Astrocyte (in vitro differentiated cells and primary cell): ENCODE measurements at regions not wholly inside any gene's neighbourhood (a gene's known extent, or its start where the extent isn't known, plus 50 kb on each side); places are given as distances from the start of the nearest gene placed in this dataset.

Experiments used
- DNase-seq: peaks from one replicate; pipeline ENCODE4 v3.0.0-alpha.2; 2010; ENCODE audit warnings: low read depth
- FAIRE-seq: peaks from 2 replicates; lab custom pipeline; 2011; peaks lifted over from hg19 to GRCh38; lab: Jason Lieb, UNC
- H2AFZ ChIP-seq: 2 replicates; pipeline ENCODE4 v1.6.0; 2012; ENCODE audit warnings: low read depth, low read length, inconsistent platforms
- H3K27ac ChIP-seq: 2 replicates; pipeline ENCODE4 v1.5.1; 2011; ENCODE audit warnings: low read depth, low read length, inconsistent platforms
- H3K27me3 ChIP-seq: 2 replicates; pipeline ENCODE4 v1.6.0; 2011; ENCODE audit warnings: low read length, inconsistent platforms; ENCODE audit not compliant: insufficient read depth
- H3K36me3 ChIP-seq: 2 replicates; pipeline ENCODE4 v1.5.1; 2011; ENCODE audit warnings: low read length, inconsistent platforms; ENCODE audit not compliant: insufficient read depth
- H3K4me1 ChIP-seq: 2 replicates; pipeline ENCODE4 v1.5.1; 2011; ENCODE audit warnings: low read length, inconsistent platforms; ENCODE audit not compliant: insufficient read depth
- H3K4me2 ChIP-seq: 2 replicates; pipeline ENCODE4 v1.6.0; 2012; ENCODE audit warnings: low read length, inconsistent platforms
- H3K4me3 ChIP-seq: 2 replicates; pipeline ENCODE4 v1.5.1; 2011; ENCODE audit warnings: low read depth, mild to moderate bottlenecking, low read length, inconsistent platforms; ENCODE audit not compliant: insufficient read depth
- H3K79me2 ChIP-seq: 2 replicates; pipeline ENCODE4 v1.6.0; 2012; ENCODE audit warnings: mild to moderate bottlenecking, low read length, inconsistent platforms; ENCODE audit not compliant: insufficient read depth
- H3K9ac ChIP-seq: 2 replicates; pipeline ENCODE4 v1.6.0; 2012; ENCODE audit warnings: mild to moderate bottlenecking, low read length, inconsistent platforms
- H3K9me3 ChIP-seq: 2 replicates; pipeline ENCODE4 v1.5.1; 2012; ENCODE audit warnings: low read depth, mild to moderate bottlenecking, low read length, inconsistent platforms; ENCODE audit not compliant: insufficient read depth
- H4K20me1 ChIP-seq: 2 replicates; pipeline ENCODE4 v1.6.0; 2012; ENCODE audit warnings: low read length, inconsistent platforms; ENCODE audit not compliant: insufficient read depth
- H3K27ac Mint-ChIP-seq: one replicate; pipeline ENCODE4 v1.8.0; 2021; ENCODE audit warnings: mild to moderate bottlenecking, mixed read lengths; ENCODE audit not compliant: unreplicated experiment
- H3K27me3 Mint-ChIP-seq: one replicate; pipeline ENCODE4 v1.8.0; 2021; ENCODE audit warnings: low read depth, mixed read lengths; ENCODE audit not compliant: unreplicated experiment
- H3K36me3 Mint-ChIP-seq: one replicate; pipeline ENCODE4 v1.8.0; 2021; ENCODE audit warnings: low read depth, mixed read lengths; ENCODE audit not compliant: unreplicated experiment
- H3K4me1 Mint-ChIP-seq: one replicate; pipeline ENCODE4 v1.8.0; 2021; ENCODE audit warnings: low read depth, mixed read lengths; ENCODE audit not compliant: unreplicated experiment
- H3K4me3 Mint-ChIP-seq: one replicate; pipeline ENCODE4 v1.8.0; 2021; ENCODE audit warnings: mild to moderate bottlenecking, moderate library complexity, mixed read lengths; ENCODE audit not compliant: unreplicated experiment
- H3K9me3 Mint-ChIP-seq: one replicate; pipeline ENCODE4 v1.8.0; 2021; ENCODE audit warnings: mild to moderate bottlenecking, mixed read lengths; ENCODE audit not compliant: unreplicated experiment
- EZH2 ChIP-seq: IDR thresholded peaks from 2 replicates; pipeline ENCODE4 v1.6.1; 2012; ENCODE audit warnings: mild to moderate bottlenecking, low read length, inconsistent platforms; ENCODE audit not compliant: insufficient read depth
- TF ChIP-seq, protein P1 (sequence below): IDR thresholded peaks from 2 replicates; pipeline ENCODE4 v1.5.1; 2011; ENCODE audit warnings: low read depth, mild to moderate bottlenecking, inconsistent platforms, low read length, moderate library complexity; ENCODE audit not compliant: insufficient read depth

DNA sequence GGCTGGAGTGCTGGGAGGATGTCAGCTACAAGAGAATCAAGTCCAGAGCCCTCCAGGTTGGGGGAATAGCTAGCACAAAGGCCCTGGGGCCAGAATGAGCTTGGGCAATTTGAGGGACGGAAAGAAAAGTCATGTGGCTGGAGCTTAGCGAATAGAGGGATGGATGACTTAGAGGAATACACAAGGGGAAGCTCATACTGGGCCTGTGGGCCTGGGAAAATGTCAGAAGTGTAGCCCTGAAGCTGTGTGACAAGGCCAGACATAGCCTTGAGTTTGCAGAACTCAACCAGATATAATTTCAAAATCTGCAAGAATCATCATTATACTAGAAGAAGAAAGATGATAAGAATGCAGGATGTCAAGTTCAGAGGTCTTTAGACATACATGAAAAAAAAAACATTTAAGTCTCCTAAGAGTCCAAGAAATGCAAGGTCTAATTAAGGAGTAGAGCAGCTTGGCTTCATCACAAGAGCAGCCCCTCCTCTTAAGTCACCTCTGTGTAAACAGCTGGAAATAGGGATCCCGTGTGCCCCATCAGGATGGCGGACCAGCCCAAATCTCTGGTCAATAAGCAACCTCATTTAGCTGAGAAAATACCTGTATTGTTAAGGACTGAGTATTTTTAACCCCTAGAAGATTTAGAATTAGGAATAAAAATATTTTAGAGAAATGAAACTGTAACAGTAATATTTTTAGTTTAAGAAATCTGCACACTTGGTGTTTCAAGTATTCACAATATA, 66.6 kb downstream of the ABCC12 start:
- Histone ChIP-seq H3K27me3 (peaks cover 4% of the 10 kb centered on the region), H3K9me3 (no peaks in the 10 kb centered on the region), H4K20me1 (no peaks in the 10 kb centered on the region), H3K4me2 (no peak overlapping the region), H3K9ac (no peak overlapping the region), H3K27ac (no peak overlapping the region), H2AFZ (no peak overlapping the region), H3K79me2 (no peaks in the 10 kb centered on the region), H3K4me3 (no peak overlapping the region), H3K4me1 (no peaks in the 10 kb centered on the region), H3K36me3 (no peaks in the 10 kb centered on the region)
- Mint-ChIP-seq H3K27ac (no peak overlapping the region), H3K9me3 (peaks cover 6% of the 10 kb centered on the region), H3K4me1 (no peaks in the 10 kb centered on the region), H3K4me3 (no peak overlapping the region), H3K36me3 (peaks cover 4% of the 10 kb centered on the region), H3K27me3 (peaks cover 52% of the 10 kb centered on the region)
- TF ChIP-seq, protein P1, sequence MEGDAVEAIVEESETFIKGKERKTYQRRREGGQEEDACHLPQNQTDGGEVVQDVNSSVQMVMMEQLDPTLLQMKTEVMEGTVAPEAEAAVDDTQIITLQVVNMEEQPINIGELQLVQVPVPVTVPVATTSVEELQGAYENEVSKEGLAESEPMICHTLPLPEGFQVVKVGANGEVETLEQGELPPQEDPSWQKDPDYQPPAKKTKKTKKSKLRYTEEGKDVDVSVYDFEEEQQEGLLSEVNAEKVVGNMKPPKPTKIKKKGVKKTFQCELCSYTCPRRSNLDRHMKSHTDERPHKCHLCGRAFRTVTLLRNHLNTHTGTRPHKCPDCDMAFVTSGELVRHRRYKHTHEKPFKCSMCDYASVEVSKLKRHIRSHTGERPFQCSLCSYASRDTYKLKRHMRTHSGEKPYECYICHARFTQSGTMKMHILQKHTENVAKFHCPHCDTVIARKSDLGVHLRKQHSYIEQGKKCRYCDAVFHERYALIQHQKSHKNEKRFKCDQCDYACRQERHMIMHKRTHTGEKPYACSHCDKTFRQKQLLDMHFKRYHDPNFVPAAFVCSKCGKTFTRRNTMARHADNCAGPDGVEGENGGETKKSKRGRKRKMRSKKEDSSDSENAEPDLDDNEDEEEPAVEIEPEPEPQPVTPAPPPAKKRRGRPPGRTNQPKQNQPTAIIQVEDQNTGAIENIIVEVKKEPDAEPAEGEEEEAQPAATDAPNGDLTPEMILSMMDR: no peak
- TF ChIP-seq EZH2: no peak
- DNase-seq (no peak), FAIRE-seq (no peak)

DNA sequence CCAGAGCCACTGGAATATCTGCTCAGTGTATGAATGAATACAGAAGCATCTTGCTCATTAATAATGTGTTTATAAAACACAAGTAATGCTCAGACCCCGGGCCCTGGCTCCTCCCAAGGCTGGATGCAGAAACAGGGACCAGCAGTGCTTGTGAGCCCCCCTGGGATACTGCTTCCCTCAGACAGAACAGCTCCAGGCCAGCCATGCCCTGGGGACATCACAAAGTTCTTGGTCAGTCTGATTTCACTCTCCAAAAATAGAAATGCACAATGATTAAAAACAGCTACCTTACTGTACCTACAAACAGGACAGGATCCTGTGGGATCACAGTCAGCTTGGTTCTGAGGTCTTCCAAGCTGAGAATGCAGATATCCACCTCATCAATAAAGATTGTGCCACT, 68.2 kb downstream of the ABCC12 start:
- no peak overlapping the region for H3K4me3 Mint-ChIP-seq
- Histone ChIP-seq H2AFZ (no peak overlapping the region), H4K20me1 (no peaks in the 10 kb centered on the region), H3K27me3 (no peaks in the 10 kb centered on the region), H3K79me2 (no peaks in the 10 kb centered on the region), H3K36me3 (no peaks in the 10 kb centered on the region), H3K4me3 (no peak overlapping the region), H3K9ac (no peak overlapping the region), H3K4me2 (no peak overlapping the region), H3K9me3 (peaks cover 3% of the 10 kb centered on the region), H3K27ac (no peak overlapping the region), H3K4me1 (peaks cover 2% of the 10 kb centered on the region)
- FAIRE-seq (no peak), DNase-seq (no peak)
- H3K27ac Mint-ChIP-seq: no peak overlapping the region
- H3K36me3 Mint-ChIP-seq: peaks cover 4% of the 10 kb centered on the region
- peaks cover 3% of the 10 kb centered on the region for H3K4me1 Mint-ChIP-seq
- peaks cover 6% of the 10 kb centered on the region for H3K9me3 Mint-ChIP-seq
- TF ChIP-seq EZH2: no peak
- TF ChIP-seq, protein P1: no peak
- H3K27me3 Mint-ChIP-seq: peaks cover 42% of the 10 kb centered on the region

DNA sequence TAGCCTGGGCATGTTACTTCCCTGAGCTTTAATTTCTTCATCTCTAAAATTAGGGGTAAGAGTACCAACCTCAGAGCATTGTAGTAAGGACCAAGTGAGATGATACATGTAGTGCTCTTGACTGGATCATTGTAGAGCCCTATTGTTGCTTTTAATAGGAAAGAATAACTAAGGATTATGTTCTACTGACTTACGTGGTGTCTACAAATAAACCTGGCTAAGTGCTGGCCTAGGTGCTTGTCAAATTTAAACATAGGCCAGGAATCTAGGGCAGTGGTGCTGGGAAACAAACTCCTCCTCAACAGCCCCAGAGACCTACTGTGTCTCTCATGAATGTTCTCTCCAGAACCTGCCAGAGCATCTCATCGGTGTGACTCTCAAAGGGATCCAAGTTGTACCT, 69.4 kb downstream of the ABCC12 start:
- H4K20me1 ChIP-seq: no peaks in the 10 kb centered on the region

More for the DNA sequence above, 69.4 kb downstream of the ABCC12 start:
- no peak for DNase-seq
- peaks cover 3% of the 10 kb centered on the region for H3K9me3 ChIP-seq
- Mint-ChIP-seq H3K9me3 (peaks cover 1% of the 10 kb centered on the region), H3K27me3 (peaks cover 33% of the 10 kb centered on the region), H3K4me1 (peaks cover 14% of the 10 kb centered on the region), H3K36me3 (no peaks in the 10 kb centered on the region), H3K4me3 (no peak overlapping the region), H3K27ac (no peak overlapping the region)
- H3K27me3 ChIP-seq: no peaks in the 10 kb centered on the region
- H2AFZ ChIP-seq: no peak overlapping the region
- H3K4me3 ChIP-seq: no peak overlapping the region
- H3K79me2 ChIP-seq: no peaks in the 10 kb centered on the region
- H3K4me1 ChIP-seq: peaks cover 14% of the 10 kb centered on the region
- no peak overlapping the region for H3K4me2 ChIP-seq
- TF ChIP-seq, protein P1: no peak
- no peak for TF ChIP-seq EZH2
- H3K36me3 ChIP-seq: no peaks in the 10 kb centered on the region
- H3K27ac ChIP-seq: no peak overlapping the region
- FAIRE-seq: no peak
- H3K9ac ChIP-seq: no peak overlapping the region
